Stimulated activated naive CD8-positive, alpha-beta T cell treated with anti-CD3 and anti-CD28 coated beads, Interleukin-15, Interleukin-2, amounts not matched to agents 100 U/mL and 50 U/mL, for 24 hours (primary cell): ENCODE measurements at regions not wholly inside any gene's neighbourhood (a gene's known extent, or its start where the extent isn't known, plus 50 kb on each side); places are given as distances from the start of the nearest gene placed in this dataset.
"Not testable (repeated sequence)": the region's sequence is repeated elsewhere in the genome, so short reads cannot be mapped to it uniquely, and the experiment has no call there.

ENCODE experiments used
- ATAC-seq: fragments of 150-1000 bp; cut with Tn5 transposase; one replicate; pipeline ENCODE4 v1.10.0; 2021
- DNase-seq: peaks from one replicate; pipeline ENCODE4 v3.0.0; 2021

- ATAC-seq (no peak), DNase-seq (no peak)
Observed at GRCh38 chr5:53219174-53219573, 109.6 kb upstream of the MOCS2 start.

- ATAC-seq, result no peak
- no peak for DNase-seq
Observed at GRCh38 chr5:53219610-53220009, 110.1 kb upstream of the MOCS2 start.

- no peak for DNase-seq
- ATAC-seq, result no peak
Observed at GRCh38 chr5:53233645-53234405, 124.3 kb upstream of the MOCS2 start.

DNA sequence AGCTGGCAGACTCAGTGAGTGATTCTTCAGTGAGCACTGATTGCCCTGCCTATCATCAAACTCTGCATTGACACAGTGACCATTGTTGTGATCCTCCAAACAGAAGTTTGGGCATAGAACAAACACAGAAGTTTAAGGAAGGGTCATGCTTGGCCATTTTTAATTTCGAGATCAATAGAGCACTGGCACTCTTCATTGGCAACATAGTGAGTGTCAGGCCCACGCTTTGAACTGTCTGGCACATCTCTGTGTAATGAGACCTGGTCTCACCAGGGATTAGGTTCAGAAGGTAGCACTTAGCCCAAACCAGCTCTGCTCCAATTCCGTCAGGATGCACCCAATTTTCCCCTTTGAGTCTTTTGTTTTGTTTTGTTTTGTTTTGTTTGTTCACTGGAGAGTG lies 127.1 kb upstream of the MOCS2 start:
- ATAC-seq (no peak), DNase-seq (no peak)

GRCh38 chr5:53237876-53238275 lies 128.3 kb upstream of the MOCS2 start:
- ATAC-seq (no peak), DNase-seq (no peak)

DNA sequence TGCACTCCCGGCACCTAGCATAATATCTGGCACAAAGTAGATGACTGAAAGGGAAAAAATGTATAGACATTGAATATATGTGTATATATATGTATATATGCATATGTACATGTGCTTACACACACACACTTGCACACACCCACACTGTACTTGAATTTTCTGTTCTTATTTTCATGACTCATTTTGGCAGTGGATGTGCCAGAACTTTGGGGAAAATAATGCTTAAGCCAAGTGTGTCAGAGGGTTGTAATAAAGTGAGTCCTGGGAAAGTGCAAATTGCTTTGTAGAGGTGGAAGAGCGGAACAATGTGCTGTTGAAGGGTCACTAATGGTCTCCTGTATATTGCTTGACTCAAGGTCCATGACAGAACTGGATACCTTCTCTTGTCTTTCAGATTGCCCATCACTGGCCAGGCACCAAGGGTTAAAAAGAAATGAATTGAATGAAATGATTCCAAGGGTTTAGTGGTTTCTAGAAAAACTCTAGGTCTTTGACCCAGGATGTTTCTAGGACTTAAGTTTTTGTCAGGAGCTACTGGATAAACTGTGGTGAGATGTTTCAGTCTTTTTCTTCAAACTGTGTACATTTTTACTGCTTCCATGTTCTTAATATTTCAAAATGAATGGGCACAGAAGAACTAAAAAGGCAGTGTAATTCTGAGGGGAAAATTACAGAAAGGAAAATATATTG lies 129.9 kb upstream of the MOCS2 start:
- ATAC-seq, result no peak
- DNase-seq, result no peak

- no peak for ATAC-seq
- DNase-seq, result no peak
Observed at GRCh38 chr5:53240661-53241060, 131.1 kb upstream of the MOCS2 start.

GRCh38 chr5:53241572-53241971 lies 132.0 kb upstream of the MOCS2 start:
- ATAC-seq, result no peak
- DNase-seq, result no peak

- ATAC-seq, result no peak
Observed at GRCh38 chr5:53243403-53243802, 133.8 kb upstream of the MOCS2 start.

DNA sequence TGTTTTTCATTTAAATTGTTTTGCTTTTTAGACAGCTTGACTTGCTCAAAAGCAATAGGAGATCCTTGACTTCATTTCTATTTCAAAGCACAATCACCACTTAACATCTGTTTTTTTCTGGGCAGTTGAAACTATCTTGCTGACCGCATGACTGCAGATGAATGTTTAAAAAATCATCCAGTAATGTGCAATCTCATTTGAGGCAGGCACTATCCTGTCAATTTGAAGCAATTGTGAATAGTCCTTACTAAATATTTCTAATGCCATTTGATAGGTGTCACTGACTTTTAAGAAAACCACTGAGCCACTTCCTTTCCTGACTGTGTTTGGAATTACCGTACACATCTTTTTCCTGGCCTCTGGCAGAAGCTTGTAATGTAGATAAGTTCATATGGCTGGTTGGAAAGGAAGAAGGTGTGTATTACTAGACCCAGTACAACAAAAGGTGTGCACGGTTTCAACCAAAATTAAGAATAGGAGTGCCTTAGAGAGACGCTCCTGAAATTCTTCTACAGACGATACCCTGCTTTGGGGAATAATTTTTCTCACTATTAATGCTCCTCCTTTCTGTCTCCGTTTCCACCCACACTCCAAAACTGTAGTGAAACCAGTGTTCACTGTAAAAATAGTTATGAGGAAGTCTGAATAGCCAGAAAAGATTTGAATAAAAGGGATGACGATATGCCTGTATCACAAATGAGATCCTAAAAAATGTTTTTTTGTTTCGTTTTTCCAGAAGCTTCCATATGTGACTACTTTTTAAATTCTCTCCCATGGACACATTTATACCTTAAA lies 136.7 kb upstream of the MOCS2 start:
- no peak for DNase-seq
- ATAC-seq, result no peak

More at GRCh38 chr5:53243403-53243802, 133.8 kb upstream of the MOCS2 start:
- no peak for DNase-seq

DNA sequence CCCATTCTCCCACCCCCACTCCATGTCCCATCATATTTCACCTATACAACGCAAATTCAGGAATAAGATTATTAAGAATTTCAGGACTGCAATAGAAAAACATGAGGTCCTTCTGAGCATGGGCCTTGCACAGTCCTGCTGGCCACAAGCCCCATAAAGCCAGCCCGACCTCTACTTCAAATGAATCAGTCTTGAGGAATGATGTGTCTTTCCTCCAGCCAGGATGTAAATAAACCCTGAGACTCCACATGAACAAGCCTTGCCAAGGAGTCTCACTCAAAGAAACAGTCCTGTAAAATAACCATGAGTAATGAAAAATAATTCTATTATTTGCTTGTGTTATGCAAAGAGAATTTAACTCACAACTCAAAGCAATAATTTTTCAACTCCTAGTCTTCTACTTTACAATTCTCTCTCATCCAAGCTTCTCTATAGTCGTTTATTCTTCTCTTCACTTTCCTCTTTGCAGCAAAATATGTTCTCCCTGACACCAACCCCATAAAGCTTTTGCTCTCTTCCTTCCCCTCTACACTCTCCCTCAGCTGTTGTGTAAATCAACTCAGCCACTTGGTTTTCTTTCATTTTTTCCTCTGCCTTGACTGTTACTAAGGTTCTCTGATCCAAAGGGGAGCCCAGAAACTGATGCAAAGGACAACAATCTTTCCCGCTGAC lies 140.1 kb upstream of the MOCS2 start:
- no peak for DNase-seq
- ATAC-seq, result no peak

- ATAC-seq, result no peak
- no peak for DNase-seq
Observed at GRCh38 chr5:53250201-53250550, 140.6 kb upstream of the MOCS2 start.

- ATAC-seq (no peak), DNase-seq (no peak)
Observed at GRCh38 chr5:53253421-53253871, 143.9 kb upstream of the MOCS2 start.

- no peak for ATAC-seq
- no peak for DNase-seq
Observed at GRCh38 chr5:53256746-53257145, 147.2 kb upstream of the MOCS2 start.

DNA sequence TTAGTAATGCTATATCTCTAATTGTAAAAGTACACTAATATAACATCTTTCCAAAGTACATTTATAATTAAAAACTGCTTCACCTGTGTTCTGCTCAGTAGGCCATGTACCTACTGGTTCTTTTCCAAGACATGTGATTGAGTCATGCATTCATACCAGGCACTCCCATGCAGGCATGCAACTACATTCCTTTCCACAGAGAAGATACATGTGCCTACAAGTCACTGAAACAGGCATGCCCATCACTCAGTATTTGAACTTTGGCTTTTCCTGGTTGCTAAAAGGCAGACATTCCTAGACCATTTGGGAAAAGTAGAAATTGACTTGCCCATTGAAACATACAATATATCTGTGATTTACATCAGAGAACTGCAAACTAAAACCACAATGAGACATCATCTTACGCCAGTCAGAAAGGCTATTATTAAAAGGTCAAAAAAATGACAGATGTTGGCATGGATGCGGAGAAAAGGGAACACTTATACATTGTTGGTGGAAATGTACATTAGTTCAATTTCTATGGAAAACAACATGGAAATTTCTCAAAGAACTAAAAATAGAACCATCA lies 148.3 kb upstream of the MOCS2 start:
- DNase-seq (no peak), ATAC-seq (no peak)

- no peak for ATAC-seq
- no peak for DNase-seq
Observed at GRCh38 chr5:53259176-53259575, 149.6 kb upstream of the MOCS2 start.

DNA sequence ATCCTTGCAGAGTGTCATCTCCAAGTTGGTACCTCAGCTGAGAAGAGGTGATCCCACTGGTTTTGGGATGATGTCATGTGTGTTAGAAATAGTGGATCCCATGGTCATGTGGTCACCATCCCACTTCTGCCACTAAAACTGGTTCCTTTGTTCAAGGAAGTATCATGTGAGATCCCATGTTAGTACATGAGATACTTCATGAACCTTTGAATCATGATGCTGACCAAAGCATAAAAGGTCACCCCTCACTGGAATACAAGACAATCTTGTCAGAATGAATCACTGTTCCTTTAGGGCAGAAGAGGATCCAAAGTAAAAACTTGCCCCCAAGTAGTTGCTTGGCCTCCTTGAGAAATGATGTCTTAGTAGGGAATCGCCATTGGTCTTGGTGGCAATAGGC lies 150.9 kb upstream of the MOCS2 start:
- DNase-seq (no peak), ATAC-seq (no peak)

- DNase-seq, result no peak
- ATAC-seq, result no peak
Observed at GRCh38 chr5:53261245-53261644, 151.7 kb upstream of the MOCS2 start.

DNA sequence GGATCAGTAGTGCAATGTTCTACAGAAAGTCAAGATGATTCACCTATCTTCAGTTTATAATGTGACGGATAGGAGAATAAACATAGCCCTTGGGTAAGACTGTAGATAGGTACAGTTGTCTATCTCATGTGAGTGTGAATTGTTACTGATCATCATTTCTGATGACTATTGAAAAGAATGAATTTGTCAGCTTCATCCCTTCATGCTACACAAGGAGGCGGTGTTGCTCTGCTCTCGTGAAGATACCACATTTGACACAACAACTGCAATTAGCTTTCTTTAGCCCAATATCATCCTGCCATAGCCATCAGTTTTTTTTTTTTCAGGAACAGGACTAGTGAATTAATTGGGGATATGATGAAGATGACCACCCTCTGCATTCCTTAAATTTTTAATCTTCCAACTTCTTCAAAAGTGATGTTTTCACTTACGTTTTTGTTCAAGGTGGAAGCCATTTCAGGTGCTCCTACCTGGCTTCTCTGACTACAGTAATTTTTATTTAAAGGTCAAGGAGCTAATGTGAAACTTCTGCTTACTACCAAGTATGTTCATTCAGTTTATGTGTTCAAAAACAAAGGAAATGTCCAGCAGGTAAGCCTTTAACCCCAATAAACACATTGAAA lies 152.9 kb upstream of the MOCS2 start:
- DNase-seq (no peak), ATAC-seq (no peak)

DNA sequence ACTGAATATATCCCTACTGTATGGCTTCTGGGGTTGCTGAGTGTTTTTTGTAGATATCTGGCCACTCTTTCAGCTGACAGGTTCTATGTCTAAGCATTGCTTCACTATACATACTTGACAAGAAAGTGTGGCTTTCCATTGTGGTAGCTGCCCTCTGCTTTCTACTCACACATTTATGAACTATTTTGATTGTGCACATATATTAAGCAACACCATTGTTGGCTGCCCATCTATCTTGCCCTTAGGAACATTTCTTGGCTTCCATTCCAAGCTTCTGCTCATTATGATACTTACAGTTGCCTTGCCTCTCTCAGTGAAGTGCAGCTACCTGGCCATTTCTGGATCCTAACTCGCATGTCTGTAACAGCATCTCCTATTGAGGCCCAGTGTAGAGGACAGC lies 153.6 kb upstream of the MOCS2 start:
- no peak for ATAC-seq
- no peak for DNase-seq

DNA sequence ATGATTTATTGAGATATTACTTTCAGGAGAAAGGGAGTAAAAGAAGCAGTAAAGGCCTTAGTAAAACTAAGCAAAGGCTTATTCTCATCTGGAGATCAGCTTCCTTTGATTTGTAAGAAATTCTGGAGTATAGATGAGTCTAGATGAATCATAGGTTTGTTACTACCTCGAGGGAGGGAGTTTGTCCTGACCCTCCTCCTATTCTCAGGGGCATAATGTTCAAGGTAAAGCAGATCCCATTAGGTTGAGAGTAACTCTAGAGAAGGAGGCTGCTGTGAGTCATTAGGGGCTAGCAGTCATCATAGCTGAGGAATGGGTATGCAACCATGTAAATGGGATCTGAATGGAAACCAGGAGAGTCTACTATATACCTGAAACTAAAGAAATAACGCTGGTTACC lies 155.5 kb upstream of the MOCS2 start:
- no peak for ATAC-seq
- no peak for DNase-seq

GRCh38 chr5:53268241-53268640 lies 158.7 kb upstream of the MOCS2 start:
- DNase-seq, ATAC-seq: not testable (repeated sequence)
